ENCODE measurements at regions not wholly inside any gene's neighbourhood (a gene's known extent, or its start where the extent isn't known, plus 50 kb on each side); places are given as distances from the start of the nearest gene placed in this dataset.

GRCh38 chr6:6784514-6785162 lies 196.1 kb downstream of the LY86 start:
- no peak for DNase-seq

- no peak for DNase-seq
Observed at GRCh38 chr6:6785163-6785521, 196.6 kb downstream of the LY86 start.

GRCh38 chr6:6788394-6789032 lies 200.0 kb downstream of the LY86 start:
- DNase-seq, result no peak

- DNase-seq, result no peak
Observed at GRCh38 chr6:6790393-6790792, 201.9 kb downstream of the LY86 start.

- DNase-seq, result peak; percentile 52
Observed at GRCh38 chr6:6790891-6791290, 202.4 kb downstream of the LY86 start.

- no peak for DNase-seq
Observed at GRCh38 chr6:6793388-6794250, 205.1 kb downstream of the LY86 start.

- no peak for DNase-seq
Observed at GRCh38 chr6:6795393-6795792, 206.9 kb downstream of the LY86 start.

GRCh38 chr6:6796818-6797217 lies 208.3 kb downstream of the LY86 start:
- no peak for DNase-seq

- no peak for DNase-seq
Observed at GRCh38 chr6:6798448-6798860, 209.9 kb downstream of the LY86 start.

GRCh38 chr6:6801005-6801335 lies 212.4 kb downstream of the LY86 start:
- no peak for DNase-seq

- no peak for DNase-seq
Observed at GRCh38 chr6:6801635-6802218, 213.2 kb downstream of the LY86 start.

GRCh38 chr6:6803180-6803977 lies 214.9 kb downstream of the LY86 start:
- no peak for DNase-seq

GRCh38 chr6:6804843-6805615 lies 216.5 kb downstream of the LY86 start:
- no peak for DNase-seq

- DNase-seq, result no peak
Observed at GRCh38 chr6:6806844-6807518, 218.5 kb downstream of the LY86 start.

- no peak for DNase-seq
Observed at GRCh38 chr6:6808343-6808742, 219.8 kb downstream of the LY86 start.

GRCh38 chr6:6808915-6809314 lies 220.4 kb downstream of the LY86 start:
- no peak for DNase-seq

- no peak for DNase-seq
Observed at GRCh38 chr6:6810727-6811126, 222.2 kb downstream of the LY86 start.

GRCh38 chr6:6811128-6812009 lies 222.8 kb downstream of the LY86 start:
- peak; percentile 70 for DNase-seq

- no peak for DNase-seq
Observed at GRCh38 chr6:6812427-6812826, 223.9 kb downstream of the LY86 start.

- no peak for DNase-seq
Observed at GRCh38 chr6:6815732-6816131, 227.2 kb downstream of the LY86 start.

Measured in EL (cell line).